GM10248 (cell line): ENCODE measurements at regions not wholly inside any gene's neighbourhood (a gene's known extent, or its start where the extent isn't known, plus 50 kb on each side); places are given as distances from the start of the nearest gene placed in this dataset.

ENCODE experiments used
- CTCF ChIA-PET: fragments of 300-600 bp; sonication (Branson Sonifier 250); formaldehyde crosslinking; extraction: SDS; loops from one replicate; lab custom pipeline; 2021; ENCODE audit warnings: antibody characterized with exemption; lab: Yijun Ruan, JAX
- POLR2A ChIA-PET: fragments of 350-650 bp; sonication (Branson Sonifier 250); formaldehyde crosslinking; extraction: SDS; loops from one replicate; lab custom pipeline; 2020; ENCODE audit warnings: antibody characterized with exemption; lab: Yijun Ruan, JAX
- DNase-seq: peaks from one replicate; pipeline ENCODE4 v3.0.0; 2012; ENCODE audit errors: extremely low spot score
- CTCF ChIP-seq: IDR thresholded peaks from 2 replicates; pipeline ENCODE4 v1.5.1; 2012; ENCODE audit warnings: mild to moderate bottlenecking, low read depth; ENCODE audit errors: extremely low read depth, missing control alignments, control extremely low read depth

- POLR2A ChIA-PET = no interaction called here
- TF ChIP-seq CTCF = no peak
- CTCF ChIA-PET = no interaction called here
- DNase-seq = no peak
These were observed 125.3 kb upstream of the NGF start for GRCh38 chr1:115463347-115463746.

GRCh38 chr1:115462566-115463076 lies 124.6 kb upstream of the NGF start:
- CTCF ChIA-PET = no interaction called here
- no peak for DNase-seq
- TF ChIP-seq CTCF = no peak
- POLR2A ChIA-PET = no interaction called here

DNA sequence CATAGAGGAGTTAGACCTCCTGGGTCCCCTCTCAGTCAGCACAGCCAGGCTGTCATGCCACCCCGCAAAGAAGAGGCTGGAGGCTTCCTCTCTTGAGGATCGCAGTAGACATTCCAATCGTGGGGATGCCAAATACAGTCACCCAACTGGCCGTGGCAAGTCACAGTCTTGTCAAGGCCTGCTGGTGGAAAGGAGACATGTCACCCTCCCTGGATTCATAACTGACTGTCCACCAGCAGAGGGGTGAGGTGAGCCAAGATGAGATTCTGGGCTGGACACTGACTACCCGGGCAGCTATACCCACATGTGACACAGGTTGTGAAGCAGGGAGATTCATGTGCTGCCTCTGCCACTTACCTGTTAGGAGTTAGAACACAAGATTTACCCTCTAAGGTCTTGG lies 123.5 kb upstream of the NGF start:
- no peak for TF ChIP-seq CTCF
- POLR2A ChIA-PET = no interaction called here
- CTCF ChIA-PET = no interaction called here
- no peak for DNase-seq

- CTCF ChIA-PET = interaction anchor here (3.1 kb wide), 1 partner anchor 10 kb away, joined by 18 read pairs; no protein-coding TSS in a partner anchor
- no peak for TF ChIP-seq CTCF
- POLR2A ChIA-PET = no interaction called here
- DNase-seq = no peak
These were observed 121.1 kb upstream of the NGF start for GRCh38 chr1:115459161-115459560.

- ChIA-PET CTCF (interaction anchor here (3.1 kb wide), 1 partner anchor 11 kb away, joined by 18 read pairs; no protein-coding TSS in a partner anchor), POLR2A (no interaction called here)
- TF ChIP-seq CTCF = no peak
- no peak for DNase-seq
These were observed 120.5 kb upstream of the NGF start for GRCh38 chr1:115458426-115459114.

DNA sequence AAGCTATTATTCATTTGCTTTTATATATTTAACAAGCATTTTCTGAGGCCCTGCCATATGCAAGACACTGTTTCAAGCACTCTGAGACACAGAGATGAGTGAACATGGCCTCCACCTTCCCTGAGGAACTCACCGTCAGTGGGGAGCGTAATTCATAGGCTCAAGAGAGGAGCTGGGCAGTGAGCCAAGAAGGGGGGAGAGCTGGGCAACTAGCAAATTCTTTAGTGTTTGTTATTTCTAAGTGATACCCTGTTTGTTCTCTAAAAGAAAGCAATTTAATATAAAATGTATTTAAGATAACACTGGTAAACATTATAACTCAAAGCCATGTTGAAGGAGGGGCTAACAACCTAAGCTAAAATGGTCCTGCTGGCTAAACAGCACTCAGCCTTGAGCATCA lies 119.2 kb upstream of the NGF start:
- POLR2A ChIA-PET = no interaction called here
- DNase-seq = no peak
- CTCF ChIA-PET = interaction anchor here (3.1 kb wide), 1 partner anchor 12 kb away, joined by 18 read pairs; no protein-coding TSS in a partner anchor
- TF ChIP-seq CTCF = no peak
